22Rv1 (cell line): ENCODE measurements at regions not wholly inside any gene's neighbourhood (a gene's known extent, or its start where the extent isn't known, plus 50 kb on each side); places are given as distances from the start of the nearest gene placed in this dataset.
A peak's percentile ranks its signal among the peaks of the same experiment; 100 is the strongest.

Experiments used
- H3K27ac ChIP-seq: fragments of 450-650 bp; 2 replicates; pipeline ENCODE4 v1.5.1; 2017
- ZFX ChIP-seq: fragments of 450-650 bp; IDR thresholded peaks from 2 replicates; pipeline ENCODE4 v1.6.1; 2017; ENCODE audit warnings: antibody characterized with exemption, borderline replicate concordance
- TF ChIP-seq, protein P1 (sequence below): fragments of 450-650 bp; IDR thresholded peaks from 2 replicates; pipeline ENCODE4 v1.5.1; 2017; ENCODE audit warnings: mild to moderate bottlenecking

DNA sequence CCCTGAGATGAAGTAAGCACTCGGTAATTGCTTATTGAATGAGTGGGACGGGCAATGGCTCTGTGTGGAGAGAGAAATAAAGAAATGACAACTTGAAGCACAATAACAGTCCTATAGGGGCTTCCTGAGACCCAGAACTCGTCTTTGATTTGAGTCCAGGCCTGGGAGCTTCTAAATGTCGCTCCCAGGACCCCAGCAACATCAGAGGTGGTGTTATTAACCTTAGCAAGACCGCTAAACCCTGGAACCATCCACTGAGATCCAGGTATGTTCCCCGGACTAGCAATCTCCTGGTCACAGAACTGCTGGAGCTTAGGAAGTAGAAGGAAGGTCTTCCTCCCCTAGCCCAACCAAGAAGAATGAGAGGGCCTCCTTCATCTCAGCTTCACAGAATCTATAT, 160.0 kb downstream of the MINAR1 start:
- TF ChIP-seq ZFX, result no peak
- TF ChIP-seq, protein P1, sequence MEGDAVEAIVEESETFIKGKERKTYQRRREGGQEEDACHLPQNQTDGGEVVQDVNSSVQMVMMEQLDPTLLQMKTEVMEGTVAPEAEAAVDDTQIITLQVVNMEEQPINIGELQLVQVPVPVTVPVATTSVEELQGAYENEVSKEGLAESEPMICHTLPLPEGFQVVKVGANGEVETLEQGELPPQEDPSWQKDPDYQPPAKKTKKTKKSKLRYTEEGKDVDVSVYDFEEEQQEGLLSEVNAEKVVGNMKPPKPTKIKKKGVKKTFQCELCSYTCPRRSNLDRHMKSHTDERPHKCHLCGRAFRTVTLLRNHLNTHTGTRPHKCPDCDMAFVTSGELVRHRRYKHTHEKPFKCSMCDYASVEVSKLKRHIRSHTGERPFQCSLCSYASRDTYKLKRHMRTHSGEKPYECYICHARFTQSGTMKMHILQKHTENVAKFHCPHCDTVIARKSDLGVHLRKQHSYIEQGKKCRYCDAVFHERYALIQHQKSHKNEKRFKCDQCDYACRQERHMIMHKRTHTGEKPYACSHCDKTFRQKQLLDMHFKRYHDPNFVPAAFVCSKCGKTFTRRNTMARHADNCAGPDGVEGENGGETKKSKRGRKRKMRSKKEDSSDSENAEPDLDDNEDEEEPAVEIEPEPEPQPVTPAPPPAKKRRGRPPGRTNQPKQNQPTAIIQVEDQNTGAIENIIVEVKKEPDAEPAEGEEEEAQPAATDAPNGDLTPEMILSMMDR, result no peak
- H3K27ac ChIP-seq, result no peak overlapping the region

DNA sequence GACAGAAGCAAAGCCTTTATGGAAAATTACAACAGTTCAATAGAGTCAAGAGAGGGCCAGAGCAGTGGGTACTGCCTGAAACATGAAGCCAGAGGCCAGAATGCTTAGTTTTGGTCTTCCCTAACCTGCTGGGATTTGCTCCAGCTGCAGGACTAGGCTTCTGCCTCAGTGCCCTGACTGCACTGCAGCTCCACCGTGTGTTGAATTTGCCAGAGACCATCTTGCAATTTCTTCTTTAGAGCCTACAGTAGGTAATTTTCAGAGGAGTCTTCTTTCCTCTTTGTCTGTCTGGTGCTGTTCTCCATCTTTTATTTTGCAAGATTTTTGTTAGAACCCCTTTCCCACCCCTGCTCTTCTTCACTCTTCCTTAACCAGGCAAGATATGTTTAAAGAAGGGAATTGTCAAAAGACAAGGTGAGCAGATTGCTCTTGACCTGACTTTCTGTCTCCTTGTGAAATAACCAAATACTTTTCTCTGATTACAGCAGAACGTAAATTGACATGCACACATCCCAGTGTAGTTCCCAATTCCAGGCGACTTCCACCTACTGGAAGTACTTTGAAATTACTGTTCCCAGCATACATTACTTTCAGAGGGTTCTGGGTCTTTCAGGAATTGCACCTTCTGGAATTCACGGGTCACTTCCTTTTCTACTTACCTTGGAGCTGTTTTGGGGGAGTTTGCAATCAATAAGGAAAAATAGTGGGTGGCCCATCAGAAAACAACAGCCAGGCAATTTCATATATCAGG, 161.2 kb downstream of the MINAR1 start:
- H3K27ac ChIP-seq, result no peak overlapping the region

DNA sequence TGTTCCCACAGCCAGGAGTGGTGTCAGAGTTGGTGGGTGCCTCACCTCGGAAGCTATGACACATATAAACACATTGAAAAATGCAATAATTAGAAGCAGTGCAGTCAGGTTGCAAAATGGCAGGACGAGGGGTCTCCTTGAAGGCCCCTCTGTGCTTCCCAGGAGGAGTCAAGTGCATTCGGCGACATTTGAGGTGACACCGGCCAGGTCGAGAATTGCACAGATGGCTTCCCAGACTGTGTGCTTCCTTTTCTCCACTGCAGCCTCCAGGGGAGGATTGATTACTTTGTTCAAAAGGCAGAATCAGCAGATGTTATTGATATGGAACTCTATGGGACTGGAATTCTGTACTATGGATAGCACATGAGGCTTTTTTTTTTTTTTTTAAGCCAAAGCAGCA, 163.2 kb downstream of the MINAR1 start:
- no peak for TF ChIP-seq ZFX
- TF ChIP-seq, protein P1, result no peak
- H3K27ac ChIP-seq, result no peak overlapping the region

More for the DNA sequence above, 161.2 kb downstream of the MINAR1 start:
- TF ChIP-seq, protein P1, result peak; percentile 45
- TF ChIP-seq ZFX, result no peak

DNA sequence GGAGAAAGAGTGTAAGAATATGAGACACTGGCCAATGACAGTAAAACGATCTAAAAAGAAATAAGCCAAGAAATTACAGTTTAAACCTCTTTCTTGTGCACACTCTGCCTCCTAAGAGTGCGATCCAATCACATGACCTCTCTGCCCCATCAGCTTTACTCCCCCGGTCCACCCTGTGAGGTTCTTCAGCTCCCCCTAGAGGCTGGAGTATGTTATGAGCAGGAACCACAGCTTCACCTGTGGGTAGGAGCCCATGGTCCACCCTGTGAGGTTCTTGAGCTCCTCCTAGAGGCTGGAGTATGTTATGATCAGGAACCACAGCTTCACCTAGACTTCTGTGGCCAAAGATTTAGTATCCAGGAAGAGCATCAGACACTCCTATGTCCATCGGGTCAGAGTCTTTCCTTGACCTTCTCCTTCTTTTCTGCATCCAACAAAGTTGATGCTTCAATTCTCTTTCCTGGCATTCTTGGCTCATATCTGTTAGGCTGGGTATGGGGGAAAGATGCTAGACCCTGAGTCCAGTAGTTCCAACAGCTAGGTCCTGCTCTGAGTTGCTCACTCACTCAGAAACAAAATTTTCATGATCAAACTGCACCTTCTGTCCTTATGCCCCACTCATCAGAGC, 164.0 kb downstream of the MINAR1 start:
- TF ChIP-seq ZFX, result no peak
- TF ChIP-seq, protein P1, result peak; percentile 98
- H3K27ac ChIP-seq, result no peak overlapping the region

DNA sequence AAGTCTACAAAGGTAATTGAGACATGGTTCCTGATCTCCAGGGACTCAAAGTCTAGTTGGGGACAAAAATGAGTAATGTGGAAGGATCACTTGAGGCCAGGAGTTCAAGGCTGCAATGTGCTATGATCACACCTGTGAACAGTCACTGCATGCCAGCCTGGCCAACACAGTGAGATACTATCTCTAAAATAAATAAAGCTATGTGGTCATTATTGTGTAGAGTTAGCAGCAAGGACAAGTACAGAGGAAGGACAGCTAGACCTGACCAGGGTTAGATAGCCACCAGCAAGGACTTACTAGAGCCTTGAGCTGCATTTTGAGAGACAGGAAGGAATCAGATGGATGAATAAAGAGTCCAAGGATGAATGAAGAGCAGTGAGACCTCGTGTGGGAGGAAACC, 166.5 kb downstream of the MINAR1 start:
- no peak overlapping the region for H3K27ac ChIP-seq
- TF ChIP-seq, protein P1, result no peak
- no peak for TF ChIP-seq ZFX

DNA sequence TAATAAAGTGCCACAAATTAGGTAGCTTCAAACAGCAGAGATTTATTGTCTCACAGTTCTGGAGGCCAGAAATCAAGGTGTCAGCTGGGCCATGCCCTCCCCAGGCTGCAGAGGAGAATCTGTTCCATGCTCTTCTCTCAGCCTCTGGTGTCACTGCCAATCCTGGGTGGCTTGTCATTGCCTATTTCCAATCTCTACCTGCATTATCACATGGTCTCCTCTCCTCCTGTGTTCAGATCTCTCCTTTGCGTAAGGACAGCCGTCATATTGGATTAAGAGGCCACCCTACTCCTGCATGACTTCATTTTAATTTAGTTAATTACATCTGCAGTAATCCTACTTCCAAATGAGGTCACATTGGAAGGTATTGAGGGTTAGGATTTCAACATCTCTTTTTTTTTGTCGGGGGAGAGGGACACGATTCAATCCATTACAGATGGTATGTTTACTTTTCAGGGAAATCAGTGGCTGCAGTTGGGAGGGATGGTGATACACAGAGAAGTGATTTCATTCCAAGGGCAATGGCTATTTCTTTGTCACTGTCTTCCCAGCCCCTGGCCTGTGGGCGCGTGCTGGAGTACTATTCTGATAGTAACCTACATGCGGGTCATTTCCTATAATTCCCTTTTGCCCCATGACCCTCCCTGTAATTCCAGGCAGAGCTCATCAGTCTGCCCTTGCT, 169.4 kb downstream of the MINAR1 start:
- TF ChIP-seq ZFX, result no peak
- TF ChIP-seq, protein P1, result no peak

DNA sequence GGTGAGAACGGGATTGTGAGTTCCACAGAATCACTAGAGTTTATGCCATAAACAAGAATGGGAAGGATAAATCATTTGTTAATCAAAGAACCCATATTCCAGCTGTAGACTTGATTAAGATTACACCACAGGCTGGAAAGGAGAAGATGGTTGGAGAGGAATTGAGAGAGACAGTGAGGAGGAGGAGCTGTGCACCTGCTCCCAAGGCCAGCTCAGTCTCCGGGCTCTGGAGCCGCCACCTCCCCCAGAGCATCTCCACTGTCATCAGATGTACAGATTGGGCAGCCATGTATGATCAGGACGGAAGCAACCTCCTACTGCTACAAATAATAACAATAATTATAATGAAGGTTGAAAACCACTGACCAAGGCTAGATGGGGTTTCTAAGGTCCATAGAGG, 170.0 kb downstream of the MINAR1 start:
- no peak for TF ChIP-seq ZFX
- TF ChIP-seq, protein P1, result no peak
- H3K27ac ChIP-seq, result no peak overlapping the region

More for the DNA sequence above, 169.4 kb downstream of the MINAR1 start:
- H3K27ac ChIP-seq, result no peak overlapping the region
